ENCODE measurements at regions not wholly inside any gene's neighbourhood (a gene's known extent, or its start where the extent isn't known, plus 50 kb on each side); places are given as distances from the start of the nearest gene placed in this dataset.

DNA sequence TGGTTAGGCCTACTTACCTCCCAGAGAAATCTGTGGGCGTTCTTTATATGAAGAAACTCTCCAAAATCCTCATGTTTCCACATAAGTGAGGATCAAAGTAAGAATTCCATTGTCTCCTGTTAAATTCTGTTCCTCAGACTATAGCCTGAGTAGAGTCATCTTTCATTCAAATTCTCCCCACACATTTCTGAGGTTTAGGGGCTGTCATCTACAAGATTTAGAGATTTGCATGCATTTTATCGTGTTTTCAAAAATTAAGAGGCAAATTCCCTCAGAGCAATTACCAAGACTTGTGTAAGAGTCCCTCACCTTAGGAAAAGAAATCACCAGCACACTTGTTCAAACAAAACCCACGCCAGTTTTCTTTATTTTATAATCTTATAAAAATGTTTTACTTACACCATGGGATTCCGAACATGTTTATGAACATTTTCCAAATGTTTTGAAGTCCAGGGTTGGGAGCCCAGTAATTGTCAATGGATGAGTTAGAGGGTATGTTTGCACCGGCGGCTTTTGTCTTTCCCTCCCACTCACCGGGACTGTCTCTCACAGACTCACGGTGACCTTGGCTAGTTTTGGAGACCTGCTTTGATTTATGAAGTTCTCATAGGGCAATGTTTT is 367.6 kb downstream of the ENC1 start:
- DNase-seq (no peak), ATAC-seq (no peak)
- Histone ChIP-seq H3K9ac (ENCODE audit: low read length) (no peak overlapping the region), H3K4me2 (ENCODE audit: low read length) (no peak overlapping the region), H3F3A (ENCODE audit: low read length, unreplicated experiment) (no peaks in the 10 kb centered on the region), H3K4me1 (ENCODE audit: insufficient read depth, low read length) (no peaks in the 10 kb centered on the region), H3K36me3 (ENCODE audit: low read depth, low read length) (no peaks in the 10 kb centered on the region), H3K4me3 (ENCODE audit: low read length) (no peak overlapping the region), H3K27me3 (ENCODE audit: low read length) (no peaks in the 10 kb centered on the region), H3K9me2 (replicated peaks; ENCODE audit: low read length) (no peaks in the 10 kb centered on the region), H4K20me1 (ENCODE audit: low read length) (no peaks in the 10 kb centered on the region), H2AFZ (ENCODE audit: low read length) (no peak overlapping the region), H3K27ac (ENCODE audit: low read length) (no peak overlapping the region), H3K79me2 (ENCODE audit: low read length) (no peaks in the 10 kb centered on the region), H3K9me3 (ENCODE audit: low read length) (no peaks in the 10 kb centered on the region)
- TF ChIP-seq, protein P1, sequence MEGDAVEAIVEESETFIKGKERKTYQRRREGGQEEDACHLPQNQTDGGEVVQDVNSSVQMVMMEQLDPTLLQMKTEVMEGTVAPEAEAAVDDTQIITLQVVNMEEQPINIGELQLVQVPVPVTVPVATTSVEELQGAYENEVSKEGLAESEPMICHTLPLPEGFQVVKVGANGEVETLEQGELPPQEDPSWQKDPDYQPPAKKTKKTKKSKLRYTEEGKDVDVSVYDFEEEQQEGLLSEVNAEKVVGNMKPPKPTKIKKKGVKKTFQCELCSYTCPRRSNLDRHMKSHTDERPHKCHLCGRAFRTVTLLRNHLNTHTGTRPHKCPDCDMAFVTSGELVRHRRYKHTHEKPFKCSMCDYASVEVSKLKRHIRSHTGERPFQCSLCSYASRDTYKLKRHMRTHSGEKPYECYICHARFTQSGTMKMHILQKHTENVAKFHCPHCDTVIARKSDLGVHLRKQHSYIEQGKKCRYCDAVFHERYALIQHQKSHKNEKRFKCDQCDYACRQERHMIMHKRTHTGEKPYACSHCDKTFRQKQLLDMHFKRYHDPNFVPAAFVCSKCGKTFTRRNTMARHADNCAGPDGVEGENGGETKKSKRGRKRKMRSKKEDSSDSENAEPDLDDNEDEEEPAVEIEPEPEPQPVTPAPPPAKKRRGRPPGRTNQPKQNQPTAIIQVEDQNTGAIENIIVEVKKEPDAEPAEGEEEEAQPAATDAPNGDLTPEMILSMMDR (conservative IDR thresholded peaks at IDR 0.05; ENCODE audit: low read depth, low read length) = no peak
- TF ChIP-seq EZH2 (IDR thresholded peaks at IDR 0.05; ENCODE audit: low read length, unreplicated experiment) (no peak), EZH2phosphoT487 (IDR thresholded peaks at IDR 0.05; ENCODE audit: borderline replicate concordance, low read length) (no peak)
- ChIA-PET CTCF (no interaction called here), POLR2A (ENCODE audit: unreplicated experiment) (no interaction called here)
- intact Hi-C loops (cut with micrococcal nuclease) = no loop called here
- BruUV-seq (replicated peaks) = no TSS peak

DNA sequence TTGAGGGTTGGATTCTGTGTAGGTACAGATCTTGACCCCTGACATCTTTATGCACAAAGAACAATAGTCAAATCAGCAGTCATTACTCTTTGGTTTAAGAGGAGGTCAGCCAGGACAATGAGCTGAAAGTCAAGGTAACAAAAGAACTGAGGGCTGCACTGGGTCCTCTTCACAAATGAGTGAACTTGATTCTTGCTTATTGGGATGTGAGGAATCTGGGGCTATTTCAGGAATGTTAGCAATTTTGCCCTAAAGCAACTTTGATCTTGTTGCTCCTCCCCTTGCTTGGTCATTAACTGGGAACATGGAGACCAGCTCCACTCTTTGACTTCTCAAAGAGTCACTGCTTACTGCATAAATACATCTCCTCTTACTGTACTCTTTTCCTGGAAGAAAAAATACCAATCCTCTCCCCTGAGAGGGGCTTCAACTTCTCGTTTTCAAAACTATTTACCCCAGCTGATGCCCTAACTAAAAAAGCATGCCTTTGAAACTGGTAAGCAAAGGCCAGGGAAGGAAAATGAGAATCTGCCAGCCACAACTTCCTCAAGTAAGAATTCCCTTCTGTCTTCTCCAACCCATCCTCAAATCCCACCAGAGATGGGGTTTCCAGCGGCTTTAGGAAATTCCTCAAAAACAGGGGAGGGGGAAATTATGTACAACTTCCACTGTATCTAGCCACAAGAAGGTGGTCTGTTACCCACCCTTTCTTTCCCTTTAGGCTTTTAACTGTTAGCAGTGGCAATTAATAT is 368.3 kb downstream of the ENC1 start:
- Histone ChIP-seq H3K27me3 (ENCODE audit: low read length) (no peaks in the 10 kb centered on the region), H3K36me3 (ENCODE audit: low read depth, low read length) (no peaks in the 10 kb centered on the region), H3K9ac (ENCODE audit: low read length) (no peak overlapping the region), H3K79me2 (ENCODE audit: low read length) (no peaks in the 10 kb centered on the region), H4K20me1 (ENCODE audit: low read length) (no peaks in the 10 kb centered on the region), H3K4me3 (ENCODE audit: low read length) (no peak overlapping the region), H3K27ac (ENCODE audit: low read length) (no peak overlapping the region), H2AFZ (ENCODE audit: low read length) (no peak overlapping the region), H3F3A (ENCODE audit: low read length, unreplicated experiment) (no peaks in the 10 kb centered on the region), H3K9me3 (ENCODE audit: low read length) (no peaks in the 10 kb centered on the region), H3K9me2 (replicated peaks; ENCODE audit: low read length) (no peaks in the 10 kb centered on the region), H3K4me1 (ENCODE audit: insufficient read depth, low read length) (no peaks in the 10 kb centered on the region), H3K4me2 (ENCODE audit: low read length) (no peak overlapping the region)
- BruUV-seq (replicated peaks) = no TSS peak
- ChIA-PET POLR2A (ENCODE audit: unreplicated experiment) (no interaction called here), CTCF (no interaction called here)
- peak; percentile 51 for DNase-seq
- no peak for TF ChIP-seq EZH2phosphoT487 (IDR thresholded peaks at IDR 0.05; ENCODE audit: borderline replicate concordance, low read length)
- TF ChIP-seq, protein P1 (conservative IDR thresholded peaks at IDR 0.05; ENCODE audit: low read depth, low read length) = no peak
- no peak for TF ChIP-seq EZH2 (IDR thresholded peaks at IDR 0.05; ENCODE audit: low read length, unreplicated experiment)
- intact Hi-C loops (cut with micrococcal nuclease) = no loop called here
- ATAC-seq = no peak

DNA sequence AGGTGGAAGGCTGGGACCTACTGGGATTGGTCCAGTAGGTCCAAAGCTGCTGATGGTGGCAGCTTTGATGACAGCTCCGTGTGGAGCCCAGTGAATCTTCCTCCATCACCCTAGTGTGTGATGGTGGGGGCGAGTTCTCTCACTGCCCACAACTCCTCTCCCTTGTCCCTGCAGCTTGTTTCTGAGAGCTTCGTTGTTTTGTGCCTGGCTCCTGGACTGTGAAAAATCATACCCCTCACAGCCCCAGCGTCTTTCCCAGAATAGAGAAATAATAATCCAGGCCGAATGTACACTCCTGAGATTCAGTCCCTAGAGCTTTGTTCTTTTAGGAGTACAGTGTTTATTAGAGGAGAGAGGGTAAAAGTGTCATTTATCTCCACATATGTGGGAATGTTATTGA is 372.2 kb downstream of the ENC1 start:
- POLR2A ChIA-PET (ENCODE audit: unreplicated experiment) = no interaction called here
- CTCF ChIA-PET = no interaction called here

More for the DNA sequence above, 372.2 kb downstream of the ENC1 start:
- no peaks in the 10 kb centered on the region for H3K9me3 ChIP-seq (ENCODE audit: low read length)
- no TSS peak for BruUV-seq (replicated peaks)
- no peaks in the 10 kb centered on the region for H3K9me2 ChIP-seq (replicated peaks; ENCODE audit: low read length)
- no peaks in the 10 kb centered on the region for H3F3A ChIP-seq (ENCODE audit: low read length, unreplicated experiment)
- no peaks in the 10 kb centered on the region for H3K36me3 ChIP-seq (ENCODE audit: low read depth, low read length)
- no peaks in the 10 kb centered on the region for H3K79me2 ChIP-seq (ENCODE audit: low read length)
- no peaks in the 10 kb centered on the region for H3K27me3 ChIP-seq (ENCODE audit: low read length)
- no peak overlapping the region for H3K27ac ChIP-seq (ENCODE audit: low read length)
- no peak for DNase-seq
- no peak for ATAC-seq
- no peak overlapping the region for H3K4me3 ChIP-seq (ENCODE audit: low read length)
- intact Hi-C loops (cut with micrococcal nuclease) = no loop called here
- H3K4me2 ChIP-seq (ENCODE audit: low read length) = no peak overlapping the region
- H2AFZ ChIP-seq (ENCODE audit: low read length) = no peak overlapping the region
- no peak overlapping the region for H3K9ac ChIP-seq (ENCODE audit: low read length)
- H3K4me1 ChIP-seq (ENCODE audit: insufficient read depth, low read length) = no peaks in the 10 kb centered on the region
- no peak for TF ChIP-seq EZH2 (IDR thresholded peaks at IDR 0.05; ENCODE audit: low read length, unreplicated experiment)
- no peaks in the 10 kb centered on the region for H4K20me1 ChIP-seq (ENCODE audit: low read length)
